Esophagus mucosa (tissue), 1 donor: ENCODE measurements at regions not wholly inside any gene's neighbourhood (a gene's known extent, or its start where the extent isn't known, plus 50 kb on each side); places are given as distances from the start of the nearest gene placed in this dataset.
A peak's percentile ranks its signal among the peaks of the same experiment; 100 is the strongest.

Experiments
- ATAC-seq: fragments of 200-7000 bp; cut with Tn5 transposase; one replicate; pipeline ENCODE4 v1.9.1; 2020
- donor health status: DM: yes; HTN: yes; CAD: no.

- ATAC-seq, result no peak
Observed at GRCh38 chr5:125189531-125189941, 443.1 kb upstream of the ZNF608 start.

DNA sequence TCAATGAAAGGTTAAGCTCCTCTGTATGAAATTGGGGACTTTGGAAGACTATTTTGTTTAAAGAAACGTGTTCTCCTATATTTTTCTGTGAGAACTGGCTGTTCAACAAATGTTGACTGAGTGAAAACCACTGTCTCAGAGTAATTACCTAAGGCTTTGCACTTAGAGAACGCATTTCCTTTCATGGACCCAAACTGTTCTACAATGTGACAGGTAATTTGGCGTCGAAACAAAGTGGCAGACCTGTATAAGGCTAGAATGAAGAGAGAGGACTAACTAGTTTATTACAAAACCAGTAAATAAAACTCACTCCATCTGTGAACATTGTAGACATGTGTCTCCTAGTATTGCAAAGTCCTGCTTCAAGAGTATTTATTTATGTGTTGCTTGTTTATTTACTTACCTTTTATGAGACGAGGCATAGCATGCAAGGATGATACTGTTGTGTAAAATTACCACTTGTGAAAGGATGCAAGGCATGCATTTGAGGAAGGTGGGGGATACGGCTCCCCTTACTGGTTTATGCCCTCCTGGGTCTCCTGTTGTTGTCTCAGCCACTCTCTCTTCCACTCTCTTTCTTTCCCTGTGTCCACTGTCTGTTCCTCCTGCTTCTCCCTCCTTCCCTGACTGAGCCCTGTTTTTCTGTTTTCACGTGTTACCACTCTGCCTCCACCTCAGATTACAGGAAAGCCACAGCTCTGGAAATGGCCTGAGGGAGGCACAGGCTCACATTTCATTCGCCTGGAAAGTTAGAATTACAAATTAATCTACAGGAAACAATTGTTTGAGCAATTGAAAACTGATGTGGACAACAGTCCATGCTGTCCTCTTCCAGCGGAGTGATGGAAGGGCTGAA lies 444.0 kb upstream of the ZNF608 start:
- no peak for ATAC-seq

DNA sequence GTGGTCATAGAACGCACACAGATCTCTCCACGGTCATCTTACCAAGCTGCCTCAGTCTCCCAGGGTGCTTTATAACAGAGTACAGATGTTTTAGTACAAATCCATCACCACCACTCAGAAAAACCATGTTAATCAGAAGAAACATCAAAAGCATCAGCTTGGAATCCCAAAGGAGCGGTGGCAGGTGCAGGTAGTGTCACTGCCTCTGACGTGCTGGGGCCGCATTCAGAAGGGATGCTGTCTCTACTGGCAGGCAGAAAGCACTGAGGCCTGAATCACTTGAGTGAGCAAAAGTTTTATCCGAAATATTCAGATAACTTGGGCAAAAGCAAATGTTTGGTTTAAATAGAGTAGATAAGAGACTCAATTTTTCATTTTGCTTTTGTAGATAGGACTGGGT lies 448.4 kb upstream of the ZNF608 start:
- ATAC-seq, result no peak

GRCh38 chr5:125196481-125197111 lies 450.2 kb upstream of the ZNF608 start:
- ATAC-seq, result no peak

- no peak for ATAC-seq
Observed at GRCh38 chr5:125197321-125197720, 450.9 kb upstream of the ZNF608 start.

- ATAC-seq, result no peak
Observed at GRCh38 chr5:125198270-125198974, 452.0 kb upstream of the ZNF608 start.

DNA sequence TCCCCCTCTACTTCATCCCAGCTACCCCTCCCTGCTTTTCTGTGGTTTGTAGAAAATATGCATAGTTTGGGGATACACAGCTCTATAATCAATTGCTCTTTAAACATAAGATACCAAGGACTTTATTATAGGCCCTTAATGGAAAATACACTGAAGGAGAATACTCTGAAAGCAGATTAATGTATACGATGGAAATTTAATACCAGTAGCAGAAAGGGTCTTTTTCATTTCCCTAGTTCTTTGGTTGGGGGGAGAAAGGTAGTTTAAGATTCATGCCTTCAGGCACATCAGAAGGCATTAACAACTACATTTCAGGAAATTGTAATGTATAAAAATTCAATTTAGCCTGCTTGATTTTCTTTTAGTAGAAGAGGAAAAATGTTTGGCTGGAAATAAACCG lies 452.9 kb upstream of the ZNF608 start:
- ATAC-seq, result no peak

DNA sequence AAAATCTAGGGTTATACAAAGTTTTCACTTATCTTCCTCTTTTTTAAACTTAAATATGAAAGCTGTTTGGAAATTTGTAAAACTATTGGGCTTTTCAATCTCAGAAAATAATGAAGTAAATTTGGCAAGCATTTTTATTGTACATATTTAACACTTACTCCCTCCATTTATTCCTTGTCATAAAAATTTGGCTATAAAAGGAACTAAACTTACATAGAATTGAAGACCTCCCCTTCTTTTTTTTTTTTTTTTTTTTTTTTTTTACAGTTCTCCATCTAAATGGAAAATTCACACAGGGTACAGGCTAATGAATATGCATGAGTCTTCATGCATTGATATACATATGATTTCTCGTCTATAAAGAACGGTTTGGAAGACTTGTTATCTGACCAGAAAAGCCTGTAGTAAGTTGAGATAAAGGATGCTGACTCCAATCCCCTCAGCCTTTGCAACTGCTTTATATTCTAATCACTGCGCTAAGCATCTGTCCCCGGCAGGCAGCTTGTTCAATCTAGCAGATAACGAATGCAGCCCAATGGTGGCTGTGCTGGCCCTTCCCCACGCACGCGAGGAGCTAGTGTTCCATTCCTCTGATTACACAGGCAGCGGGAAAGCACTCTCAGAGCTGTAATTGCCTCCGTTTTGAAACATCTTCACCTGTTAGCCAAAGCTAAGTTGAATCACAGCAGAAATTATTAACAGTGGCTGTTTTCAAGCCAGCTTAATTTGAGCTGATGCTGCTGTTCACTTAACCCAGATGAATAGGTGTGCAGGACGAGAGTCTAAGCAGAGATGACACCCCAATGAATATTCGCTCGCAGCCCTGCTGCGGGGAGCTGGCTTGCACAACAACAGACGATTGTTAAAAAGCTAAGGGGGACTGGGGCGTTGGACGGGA lies 453.8 kb upstream of the ZNF608 start:
- no peak for ATAC-seq

DNA sequence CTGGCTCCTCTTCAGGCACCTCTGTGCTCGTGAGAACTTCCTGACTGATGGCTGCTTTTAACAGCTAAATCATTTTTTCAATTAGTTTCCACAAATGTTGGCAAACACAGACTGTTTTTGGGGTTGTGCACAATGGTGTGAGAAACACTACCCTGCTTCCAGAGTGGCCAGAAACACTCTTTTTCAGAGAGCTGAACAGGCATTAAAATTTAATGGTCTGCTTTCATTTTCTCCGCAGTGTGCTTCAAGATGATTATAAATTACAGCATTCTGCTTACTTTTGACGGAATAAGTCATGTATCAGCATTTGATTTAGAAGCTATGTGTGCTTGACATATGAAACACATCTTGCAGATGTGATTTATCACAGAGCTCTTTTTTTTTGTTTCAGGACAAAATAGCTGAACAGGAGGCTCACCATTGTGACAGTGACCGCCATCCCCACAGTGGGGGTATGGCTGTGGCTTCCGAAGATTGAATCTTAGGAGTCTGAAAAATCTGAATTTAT lies 454.5 kb upstream of the ZNF608 start:
- ATAC-seq, result no peak

DNA sequence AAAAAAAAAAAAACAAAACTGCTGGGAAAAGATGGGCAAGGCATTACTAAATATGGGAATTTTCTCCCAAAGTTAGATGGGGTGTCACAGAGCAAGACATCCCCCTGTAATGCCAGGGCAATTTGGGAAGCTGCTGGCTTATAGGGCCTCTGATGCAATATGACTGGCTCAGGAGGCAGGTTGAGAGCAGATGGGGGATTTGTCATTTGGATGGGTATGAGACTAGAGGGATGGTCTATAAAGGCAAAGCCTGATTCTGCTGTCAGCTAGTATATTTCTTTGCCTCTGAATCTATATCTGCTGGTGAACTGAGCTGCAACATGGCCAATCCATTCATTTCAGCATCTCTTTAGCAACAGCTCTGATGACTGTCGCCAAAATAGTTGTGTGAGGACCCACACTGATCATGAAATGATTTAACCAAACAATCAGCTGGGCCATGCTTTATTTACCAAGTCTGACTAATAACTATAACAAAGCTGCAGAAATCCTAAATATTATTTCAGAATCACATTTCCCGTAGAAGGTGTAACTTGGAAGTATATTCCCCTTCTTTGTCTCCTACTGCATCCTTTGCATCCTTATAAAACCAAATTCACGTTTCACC lies 455.1 kb upstream of the ZNF608 start:
- ATAC-seq, result no peak

- no peak for ATAC-seq
Observed at GRCh38 chr5:125202353-125202752, 455.9 kb upstream of the ZNF608 start.

DNA sequence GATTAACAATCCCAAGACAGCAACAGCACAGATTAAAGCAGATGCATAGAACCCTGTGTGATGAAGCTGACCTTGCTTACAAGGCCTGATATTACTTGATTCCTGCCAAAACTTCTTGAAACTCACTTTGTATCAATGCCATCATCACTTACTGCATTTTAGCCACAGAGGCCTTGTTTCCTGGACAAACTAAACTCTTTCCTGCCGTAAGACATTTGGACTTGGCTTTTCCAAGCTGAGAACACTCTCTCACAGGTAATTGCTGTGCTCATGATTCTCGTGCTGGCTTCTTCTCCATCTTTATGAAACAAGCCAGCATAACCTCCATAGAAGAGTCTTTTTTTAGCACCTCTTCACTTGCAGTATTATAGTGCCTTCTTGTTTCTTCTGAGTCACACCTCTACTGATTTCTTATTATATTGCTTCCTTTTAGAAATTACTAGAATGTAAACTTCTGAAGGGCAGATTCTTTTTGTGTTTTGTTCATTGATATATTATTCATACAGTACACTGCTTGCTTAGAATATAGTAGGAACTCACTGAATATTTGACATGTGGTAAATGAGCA lies 456.5 kb upstream of the ZNF608 start:
- no peak for ATAC-seq

- no peak for ATAC-seq
Observed at GRCh38 chr5:125203912-125204311, 457.5 kb upstream of the ZNF608 start.

GRCh38 chr5:125205601-125206225 lies 459.3 kb upstream of the ZNF608 start:
- ATAC-seq, result no peak

DNA sequence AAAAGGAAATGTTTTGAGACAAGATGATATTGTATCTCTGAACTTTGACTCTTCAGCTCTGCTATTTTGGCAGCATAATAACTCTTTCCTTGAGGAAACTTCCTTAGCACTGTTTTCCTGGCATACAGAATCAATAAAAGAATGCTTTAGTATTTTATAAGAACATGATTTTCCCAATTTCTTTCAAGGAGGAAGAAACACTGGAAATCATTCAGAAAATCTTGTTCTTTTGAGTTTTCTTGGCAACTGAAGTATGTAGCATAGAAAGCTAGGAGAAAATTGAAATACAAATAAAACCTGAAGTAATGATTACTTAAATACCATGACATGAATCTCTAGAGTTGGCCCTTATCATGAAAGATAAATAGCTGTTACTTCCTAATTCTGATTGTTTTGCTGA lies 461.4 kb upstream of the ZNF608 start:
- no peak for ATAC-seq

GRCh38 chr5:125209650-125210049 lies 463.2 kb upstream of the ZNF608 start:
- no peak for ATAC-seq

GRCh38 chr5:125210242-125210947 lies 464.0 kb upstream of the ZNF608 start:
- ATAC-seq, result peak; percentile 97

DNA sequence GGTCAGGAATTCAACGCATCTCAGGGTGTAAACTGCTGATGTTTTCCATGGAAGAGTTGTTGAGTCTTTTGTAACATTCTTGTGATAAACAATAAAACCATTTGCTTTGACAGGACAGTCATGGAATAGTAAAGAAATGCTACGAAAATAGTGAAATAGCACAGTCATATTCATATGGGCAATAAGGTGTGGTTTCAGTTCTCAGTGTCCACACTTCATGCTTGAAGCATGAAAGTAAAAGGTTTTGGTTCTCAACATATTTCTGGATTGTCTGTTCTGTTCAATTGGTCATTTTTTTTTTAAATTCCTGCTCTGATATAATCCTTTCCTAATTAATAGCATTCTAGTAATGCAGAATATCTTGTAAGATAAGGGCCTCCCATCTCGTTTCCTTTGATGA lies 467.6 kb upstream of the ZNF608 start:
- no peak for ATAC-seq

- peak; percentile 74 for ATAC-seq
Observed at GRCh38 chr5:125215593-125215992, 469.2 kb upstream of the ZNF608 start.

- no peak for ATAC-seq
Observed at GRCh38 chr5:125219710-125220109, 473.3 kb upstream of the ZNF608 start.
